K562 (cell line): ENCODE measurements at regions not wholly inside any gene's neighbourhood (a gene's known extent, or its start where the extent isn't known, plus 50 kb on each side); places are given as distances from the start of the nearest gene placed in this dataset.
"Not testable (repeated sequence)": the region's sequence is repeated elsewhere in the genome, so short reads cannot be mapped to it uniquely, and the experiment has no call there.

Source experiments
- ATAC-seq: fragments of 200-7000 bp; cut with Tn5 transposase; 3 replicates; pipeline ENCODE4 v1.9.1; 2020; ENCODE audit warnings: moderate library complexity
- BruUV-seq: library from RNA; stranded (reverse); fragments of 400-500 nt; replicated peaks from 2 replicates; lab custom pipeline; 2021; lab: Mats Ljungman, UMichigan
- CTCF ChIA-PET: fragments of 300-600 bp; formaldehyde crosslinking; extraction: SDS; loops from one replicate; lab custom pipeline; 2021; ENCODE audit warnings: low intra/inter-chr PET ratio; lab: Yijun Ruan, JAX
- POLR2A ChIA-PET: fragments of 300-600, 350-650 bp; sonication (Branson Sonifier 250); formaldehyde crosslinking; extraction: SDS; loops from one replicate; lab custom pipeline; 2021; ENCODE audit warnings: antibody characterized with exemption, inconsistent platforms; lab: Yijun Ruan, JAX
- DNase-seq, 4 experiments: peaks; one replicate each; pipeline versions ENCODE4 v3.0.0 to v3.0.0-alpha.2; 2011 to 2018; ENCODE audit warnings: low spot score in 3 of 4, mixed read lengths in 3 of 4; ENCODE audit errors: extremely low read depth in 1 of 4
- FAIRE-seq: peaks from 2 replicates; lab custom pipeline; 2011; peaks lifted over from hg19 to GRCh38; lab: Jason Lieb, UNC
- H2AFZ ChIP-seq: 2 replicates; pipeline ENCODE4 v1.6.0; 2011; ENCODE audit warnings: low read depth, low read length, control low read depth, inconsistent platforms
- H3K27ac ChIP-seq: fragments of 200-600 bp; 3 replicates; pipeline ENCODE4 v1.8.0; 2011; ENCODE audit warnings: low read depth, mild to moderate bottlenecking, control low read depth, inconsistent platforms, low read length, moderate library complexity, mixed read lengths; ENCODE audit errors: extremely low read depth
- H3K27me3 ChIP-seq, 2 experiments: fragments of 300-600 bp in 1 of 2; 2 replicates in 1 of 2; 3 replicates in 1 of 2; pipeline versions ENCODE4 v1.6.0 to v1.8.0; 2011; ENCODE audit warnings: inconsistent platforms in 2 of 2, low read length in 2 of 2, mild to moderate bottlenecking in 1 of 2, mixed read lengths in 1 of 2, moderate library complexity in 1 of 2; ENCODE audit not compliant: control insufficient read depth in 2 of 2, insufficient read depth in 2 of 2
- H3K36me3 ChIP-seq: fragments of 300-600 bp; 3 replicates; pipeline ENCODE4 v1.8.0; 2011; ENCODE audit warnings: mild to moderate bottlenecking, low read length, inconsistent platforms; ENCODE audit not compliant: control insufficient read depth, insufficient read depth
- H3K4me1 ChIP-seq, 2 experiments: fragments of 200-600 bp in 1 of 2; replicated peaks in 1 of 2; 2 replicates in 1 of 2; 3 replicates in 1 of 2; pipeline versions ENCODE4 v1.5.1 to v1.8.0; 2011; ENCODE audit warnings: inconsistent platforms in 2 of 2, low read length in 2 of 2, mild to moderate bottlenecking in 1 of 2, mixed read lengths in 1 of 2, moderate library complexity in 1 of 2; ENCODE audit not compliant: control insufficient read depth in 2 of 2, insufficient read depth in 2 of 2
- H3K4me2 ChIP-seq: 2 replicates; pipeline ENCODE4 v1.6.1; 2011; ENCODE audit warnings: low read length, control low read depth, inconsistent platforms, mixed read lengths; ENCODE audit not compliant: insufficient read depth
- H3K4me3 ChIP-seq: fragments of 200-600 bp; sonication (generic), shearing (Covaris generic); 2 replicates; pipeline ENCODE4 v1.5.1; 2016; ENCODE audit warnings: control low read depth, inconsistent platforms
- H3K79me2 ChIP-seq: fragments of 200-600 bp; 3 replicates; pipeline ENCODE4 v1.8.0; 2011; ENCODE audit warnings: low read length, inconsistent platforms; ENCODE audit not compliant: control insufficient read depth, insufficient read depth
- H3K9ac ChIP-seq, 2 experiments: 2 replicates each; pipeline versions ENCODE4 v1.6.0 to v1.6.1; 2011; ENCODE audit warnings: low read depth in 2 of 2, low read length in 2 of 2, control low read depth in 1 of 2, inconsistent platforms in 1 of 2, mild to moderate bottlenecking in 1 of 2, mixed read lengths in 1 of 2; ENCODE audit not compliant: insufficient read depth in 1 of 2
- H3K9me1 ChIP-seq: one replicate; pipeline ENCODE4 v1.6.0; 2011; ENCODE audit warnings: inconsistent platforms, mild to moderate bottlenecking, low read length, moderate library complexity; ENCODE audit not compliant: control insufficient read depth, insufficient read depth
- H3K9me3 ChIP-seq: replicated peaks from 2 replicates; pipeline ENCODE4 v1.5.1; 2011; ENCODE audit warnings: low read depth, low read length, inconsistent platforms; ENCODE audit not compliant: control insufficient read depth, insufficient read depth
- H4K20me1 ChIP-seq: replicated peaks from 2 replicates; pipeline ENCODE4 v1.6.1; 2011; ENCODE audit warnings: low read length, inconsistent platforms, mixed read lengths; ENCODE audit not compliant: control insufficient read depth, insufficient read depth
- TSHZ1 ChIP-seq: fragments of 250-450 bp; sonication (Bioruptor Pico); IDR thresholded peaks from 2 replicates; pipeline ENCODE4 v1.4.0; 2020; ENCODE audit warnings: mild to moderate bottlenecking, moderate library complexity
- WGBS: fragments of 100-300 bp; shearing (Covaris generic); methylation state at CpG from one replicate; pipeline ENCODE4 v1.1.6; 2016; ENCODE audit warnings: low coverage, mixed read lengths; ENCODE audit not compliant: insufficient coverage; ENCODE audit errors: missing lambda C conversion rate; 5-methylcytosine and 5-hydroxymethylcytosine counted together
- in situ Hi-C: fragments of 300-500 bp; cut with MboI; formaldehyde crosslinking; loops from 4 replicates; pipeline ENCODE4 v1.15.0; 2018; ENCODE audit warnings: inconsistent platforms, mixed read lengths
- intact Hi-C: fragments of 100-400 bp; cut with micrococcal nuclease; formaldehyde crosslinking; loops from 2 replicates; pipeline ENCODE4 v1.14.2; 2022

- Histone ChIP-seq H3K9ac (no peak overlapping the region), H3K27ac (no peak overlapping the region), H3K4me2 (no peak overlapping the region), H3K9me1 (no peaks in the 10 kb centered on the region), H4K20me1 (peaks cover 8% of the 10 kb centered on the region; the same call in 1 of the 2 replicates), H3K79me2 (no peaks in the 10 kb centered on the region), H3K4me3 (no peak overlapping the region), H2AFZ (no peak overlapping the region), H3K4me1 (no peaks in the 10 kb centered on the region), H3K27me3 (peaks cover 32 to 34% of the 10 kb centered on the region in 2 experiments; a peak in 4 of 5 replicates), H3K9me3 (no peaks in the 10 kb centered on the region), H3K36me3 (no peaks in the 10 kb centered on the region)
- in situ Hi-C loops: loop anchor here (10.0 kb wide), 1 partner anchor 449 kb away; no protein-coding TSS in a partner anchor
- FAIRE-seq: no peak
- DNase-seq: no peak
- BruUV-seq: no TSS peak
- no peak for TF ChIP-seq TSHZ1
- ChIA-PET CTCF (no interaction called here), POLR2A (interaction anchor here (1.0 kb wide), 1 partner anchor 72 kb away, joined by 3 read pairs; no protein-coding TSS in a partner anchor)
- WGBS: 0% methylated on average over 3 of the region's 3 CpGs
- intact Hi-C loops: no loop called here
- no peak for ATAC-seq
These were observed 64.1 kb upstream of the SCAF4 start for GRCh38 chr21:31795992-31796391.

GRCh38 chr21:31790420-31790819 is 58.5 kb upstream of the SCAF4 start:
- H3K27me3 ChIP-seq: peaks cover 11 to 15% of the 10 kb centered on the region in 2 experiments; a peak in 4 of 5 replicates
- POLR2A ChIA-PET: interaction anchor here (0.6 to 1.3 kb wide), 2 partner anchors 10 to 14 kb away, joined by 3 to 6 read pairs; no protein-coding TSS in a partner anchor
- in situ Hi-C loops: loop anchor here (10.0 kb wide), 1 partner anchor 454 kb away; no protein-coding TSS in a partner anchor
- H3K27ac ChIP-seq, H2AFZ ChIP-seq, H3K4me2 ChIP-seq, CTCF ChIA-PET, BruUV-seq, ATAC-seq, H3K36me3 ChIP-seq, DNase-seq, intact Hi-C loops, H3K79me2 ChIP-seq, H3K9me1 ChIP-seq, FAIRE-seq, H3K9me3 ChIP-seq, H3K9ac ChIP-seq, H3K4me1 ChIP-seq, H4K20me1 ChIP-seq, H3K4me3 ChIP-seq: not testable (repeated sequence)
- WGBS: 1% methylated on average over 5 of the region's 5 CpGs
